ENCODE measurements at regions not wholly inside any gene's neighbourhood (a gene's known extent, or its start where the extent isn't known, plus 50 kb on each side); places are given as distances from the start of the nearest gene placed in this dataset.

DNA sequence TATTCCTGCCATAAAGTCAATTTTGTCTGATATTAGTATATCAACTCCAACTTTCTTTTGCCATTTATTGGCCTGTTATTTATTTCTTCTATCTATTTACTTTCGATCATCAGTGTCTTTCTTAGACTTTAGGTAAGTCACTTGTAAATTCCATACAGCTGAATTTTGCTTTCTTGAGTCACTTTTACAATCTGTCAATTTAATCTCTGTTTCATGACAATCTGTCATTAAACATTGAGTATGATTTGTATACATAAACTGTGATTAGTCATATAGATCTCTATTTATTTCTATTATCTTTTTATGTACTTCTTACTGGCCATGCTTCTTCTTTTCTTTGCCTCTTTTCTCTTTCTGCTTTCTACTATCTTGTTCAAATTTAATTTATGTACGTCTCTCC, 160.1 kb downstream of the TMA16 start:
- H3K4me1 ChIP-seq = no peaks in the 10 kb centered on the region
- no peak for DNase-seq
- H3K27me3 ChIP-seq = no peaks in the 10 kb centered on the region
- H3K4me3 ChIP-seq (replicated peaks in 1 of 3) = no peak overlapping the region
- intact Hi-C loops (cut with DNase I) = no loop called here
- no peaks in the 10 kb centered on the region for H3K36me3 ChIP-seq
- no peaks in the 10 kb centered on the region for H3K9me3 ChIP-seq
- WGBS, 2 donors = 83 to 89% methylated on average over 2 of the region's 2 CpGs
- TF ChIP-seq POLR2A (IDR thresholded peaks at IDR 0.05) = no peak
- TF ChIP-seq, protein P1, sequence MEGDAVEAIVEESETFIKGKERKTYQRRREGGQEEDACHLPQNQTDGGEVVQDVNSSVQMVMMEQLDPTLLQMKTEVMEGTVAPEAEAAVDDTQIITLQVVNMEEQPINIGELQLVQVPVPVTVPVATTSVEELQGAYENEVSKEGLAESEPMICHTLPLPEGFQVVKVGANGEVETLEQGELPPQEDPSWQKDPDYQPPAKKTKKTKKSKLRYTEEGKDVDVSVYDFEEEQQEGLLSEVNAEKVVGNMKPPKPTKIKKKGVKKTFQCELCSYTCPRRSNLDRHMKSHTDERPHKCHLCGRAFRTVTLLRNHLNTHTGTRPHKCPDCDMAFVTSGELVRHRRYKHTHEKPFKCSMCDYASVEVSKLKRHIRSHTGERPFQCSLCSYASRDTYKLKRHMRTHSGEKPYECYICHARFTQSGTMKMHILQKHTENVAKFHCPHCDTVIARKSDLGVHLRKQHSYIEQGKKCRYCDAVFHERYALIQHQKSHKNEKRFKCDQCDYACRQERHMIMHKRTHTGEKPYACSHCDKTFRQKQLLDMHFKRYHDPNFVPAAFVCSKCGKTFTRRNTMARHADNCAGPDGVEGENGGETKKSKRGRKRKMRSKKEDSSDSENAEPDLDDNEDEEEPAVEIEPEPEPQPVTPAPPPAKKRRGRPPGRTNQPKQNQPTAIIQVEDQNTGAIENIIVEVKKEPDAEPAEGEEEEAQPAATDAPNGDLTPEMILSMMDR (IDR thresholded peaks at IDR 0.05) = no peak
- no peak overlapping the region for H3K27ac ChIP-seq

DNA sequence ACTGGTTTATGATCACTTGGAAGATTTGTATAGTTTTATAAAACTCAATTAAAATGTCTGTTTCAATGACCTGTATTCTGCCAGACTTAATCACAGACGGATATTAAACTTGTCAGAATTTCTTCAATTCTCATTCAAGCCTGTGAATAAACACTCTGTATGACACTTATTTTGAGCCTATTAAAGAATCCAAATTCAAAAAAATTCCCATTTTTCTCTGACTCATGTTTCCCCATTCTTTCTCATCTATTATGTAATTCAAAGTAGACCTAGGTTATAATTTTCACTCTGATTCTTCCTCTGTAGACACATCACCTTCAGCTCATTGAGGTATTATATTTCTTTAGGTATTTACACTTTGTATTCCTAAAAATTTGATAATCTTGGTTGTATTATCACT, 166.1 kb downstream of the TMA16 start:
- Histone ChIP-seq H3K4me1 (no peaks in the 10 kb centered on the region), H3K27me3 (no peaks in the 10 kb centered on the region), H3K27ac (no peak overlapping the region), H3K9me3 (no peaks in the 10 kb centered on the region), H3K4me3 (replicated peaks in 1 of 3) (no peak overlapping the region), H3K36me3 (no peaks in the 10 kb centered on the region)
- 94 to 96% methylated on average over 1 of the region's 1 CpG for WGBS, 2 donors
- DNase-seq = no peak
- intact Hi-C loops (cut with DNase I) = no loop called here
- TF ChIP-seq POLR2A (IDR thresholded peaks at IDR 0.05) = no peak
- TF ChIP-seq, protein P1 (IDR thresholded peaks at IDR 0.05) = no peak

DNA sequence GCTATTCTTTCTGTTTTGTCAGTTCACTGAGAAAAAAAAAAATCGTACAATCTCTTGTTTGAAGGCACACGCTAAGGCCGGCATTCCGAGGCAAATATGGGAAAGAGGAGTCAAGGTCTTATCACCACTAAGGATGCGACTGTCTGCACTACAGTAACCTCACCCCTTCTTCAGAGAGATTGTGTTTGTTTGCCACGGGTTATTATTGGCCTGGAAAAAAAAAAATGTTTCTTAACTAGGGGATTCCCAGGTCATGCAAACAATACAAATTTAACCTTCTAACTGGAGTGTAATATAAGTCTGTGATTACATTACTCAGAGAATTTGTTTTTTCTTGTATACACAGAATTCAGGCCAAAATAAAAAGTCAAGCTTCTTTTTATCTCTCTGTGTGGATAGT, 168.3 kb downstream of the TMA16 start:
- no peak overlapping the region for H3K4me3 ChIP-seq (replicated peaks in 1 of 3)
- H3K9me3 ChIP-seq = no peaks in the 10 kb centered on the region
- H3K27me3 ChIP-seq = no peaks in the 10 kb centered on the region
- no peaks in the 10 kb centered on the region for H3K36me3 ChIP-seq
- WGBS, 2 donors = 68 to 72% methylated on average over 6 of the region's 6 CpGs
- TF ChIP-seq, protein P1 (IDR thresholded peaks at IDR 0.05) = no peak
- H3K27ac ChIP-seq = no peak overlapping the region
- H3K4me1 ChIP-seq = no peaks in the 10 kb centered on the region
- DNase-seq = no peak
- intact Hi-C loops (cut with DNase I) = no loop called here

DNA sequence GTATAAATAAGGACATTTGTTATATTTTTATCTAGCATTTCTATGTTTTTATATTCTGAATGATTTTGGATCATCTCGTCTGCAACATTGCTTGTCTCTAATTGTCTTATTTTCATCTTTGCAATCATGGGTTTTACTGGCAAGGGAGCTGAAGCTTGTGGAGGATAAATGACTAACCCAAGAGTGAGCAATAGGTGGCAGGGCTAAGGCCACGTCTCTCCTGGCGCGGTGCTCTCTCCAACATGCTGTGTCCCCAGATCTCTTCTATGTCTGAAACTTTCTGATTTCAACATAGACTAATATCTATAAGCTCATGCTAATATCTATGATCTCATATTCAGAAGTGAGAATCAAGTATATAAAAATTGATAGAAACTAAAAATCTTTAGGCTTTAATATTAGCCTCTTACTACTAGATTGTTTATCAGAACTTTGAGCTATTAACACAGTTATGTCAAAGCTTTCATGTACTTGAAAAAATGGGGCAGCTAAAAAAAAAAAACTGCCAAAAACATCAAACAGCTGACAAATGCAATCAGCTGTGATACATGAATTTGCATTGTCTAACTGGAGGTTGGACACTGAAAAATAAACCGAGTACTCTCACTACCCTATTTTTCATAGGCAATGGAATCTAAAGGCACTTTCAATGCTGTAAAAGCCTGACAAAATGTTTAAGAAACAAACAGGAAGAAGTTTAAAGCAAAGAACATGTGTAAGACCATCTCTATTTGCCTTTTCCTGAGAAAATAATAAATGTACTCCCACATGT, 169.2 kb downstream of the TMA16 start:
- no peaks in the 10 kb centered on the region for H3K27me3 ChIP-seq
- no peak overlapping the region for H3K27ac ChIP-seq
- H3K4me1 ChIP-seq = no peaks in the 10 kb centered on the region
- H3K36me3 ChIP-seq = no peaks in the 10 kb centered on the region
- no peak for TF ChIP-seq POLR2A (IDR thresholded peaks at IDR 0.05)
- TF ChIP-seq, protein P1 (IDR thresholded peaks at IDR 0.05) = no peak
- no peaks in the 10 kb centered on the region for H3K9me3 ChIP-seq
- 81 to 85% methylated on average over 5 of the region's 5 CpGs for WGBS, 2 donors
- DNase-seq = no peak
- H3K4me3 ChIP-seq (replicated peaks in 1 of 3) = no peak overlapping the region
- intact Hi-C loops (cut with DNase I) = no loop called here

DNA sequence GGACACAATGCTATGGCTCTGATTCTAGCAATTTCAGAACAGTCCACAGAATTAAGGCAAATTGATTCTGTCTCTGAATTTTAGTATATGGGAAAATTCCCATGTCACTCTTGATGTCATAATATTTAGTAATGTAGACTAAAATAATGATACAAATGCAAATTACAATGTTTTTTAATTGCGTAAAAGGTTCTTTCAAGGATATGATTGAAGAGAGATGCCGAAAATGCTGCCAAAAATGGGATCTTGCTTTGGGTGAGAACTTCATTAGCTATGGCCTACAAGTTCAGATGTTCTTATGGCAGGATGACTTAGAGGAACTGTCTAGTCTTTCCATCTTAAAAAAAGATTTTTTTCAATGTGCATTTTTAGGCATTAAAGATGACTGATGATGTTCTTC, 170.6 kb downstream of the TMA16 start:
- Histone ChIP-seq H3K9me3 (no peaks in the 10 kb centered on the region), H3K27ac (no peak overlapping the region), H3K27me3 (no peaks in the 10 kb centered on the region), H3K4me1 (no peaks in the 10 kb centered on the region), H3K36me3 (no peaks in the 10 kb centered on the region), H3K4me3 (replicated peaks in 1 of 3) (no peak overlapping the region)
- TF ChIP-seq, protein P1 (IDR thresholded peaks at IDR 0.05) = no peak
- TF ChIP-seq POLR2A (IDR thresholded peaks at IDR 0.05) = no peak
- intact Hi-C loops (cut with DNase I) = no loop called here
- no peak for DNase-seq
- 92 to 93% methylated on average over 2 of the region's 2 CpGs for WGBS, 2 donors
